Right ventricle myocardium inferior (tissue), 1 donor: ENCODE measurements at regions not wholly inside any gene's neighbourhood (a gene's known extent, or its start where the extent isn't known, plus 50 kb on each side); places are given as distances from the start of the nearest gene placed in this dataset.

Experiments
- ATAC-seq: fragments of 200-7000 bp; cut with Tn5 transposase; one replicate; pipeline ENCODE4 v1.9.1; 2020; ENCODE audit warnings: mild to moderate bottlenecking, moderate library complexity
- DNase-seq: peaks from one replicate; pipeline ENCODE4 v3.0.0; 2021; ENCODE audit errors: missing footprints
- intact Hi-C: fragments of 100-400 bp; cut with DNase I; formaldehyde crosslinking; loops from one replicate; pipeline ENCODE4 v1.11.0; 2022
- donor health status: DM: no; HTN: yes; CAD: no; lungs with severe emphysema.

DNA sequence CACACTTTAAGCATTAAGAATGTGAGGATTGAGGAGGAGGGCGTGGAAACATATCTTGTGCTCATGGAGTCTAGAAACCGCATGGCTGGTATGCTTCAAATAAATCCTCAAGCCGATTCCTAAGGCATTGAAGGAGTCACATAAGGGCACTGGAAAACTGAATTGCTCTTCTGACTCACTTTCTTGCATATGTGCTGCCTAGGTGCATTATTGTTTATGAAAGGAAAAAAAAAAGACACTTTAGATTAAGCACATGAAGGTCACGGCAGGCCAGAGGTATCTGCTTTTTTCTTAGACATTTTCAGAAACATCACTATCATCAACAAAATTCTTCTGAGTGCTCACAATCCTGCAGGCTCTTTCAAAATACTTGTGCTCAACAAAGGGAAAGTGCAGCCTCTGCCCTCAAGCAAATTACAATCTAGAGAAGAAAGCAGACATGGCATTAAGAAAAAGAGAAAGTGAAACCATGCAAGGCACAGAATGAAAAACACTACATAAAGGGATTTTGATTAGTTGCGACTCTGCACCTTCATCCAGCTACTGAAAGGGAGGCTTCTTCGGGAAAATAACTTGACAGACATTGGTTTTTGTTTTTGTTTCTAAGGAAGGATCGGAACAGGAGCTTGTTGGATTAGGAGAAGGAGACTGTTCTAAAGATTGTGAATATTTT, 2117.6 kb downstream of the MAT2B start:
- intact Hi-C loops = no loop called here
- DNase-seq = no peak
- no peak for ATAC-seq

DNA sequence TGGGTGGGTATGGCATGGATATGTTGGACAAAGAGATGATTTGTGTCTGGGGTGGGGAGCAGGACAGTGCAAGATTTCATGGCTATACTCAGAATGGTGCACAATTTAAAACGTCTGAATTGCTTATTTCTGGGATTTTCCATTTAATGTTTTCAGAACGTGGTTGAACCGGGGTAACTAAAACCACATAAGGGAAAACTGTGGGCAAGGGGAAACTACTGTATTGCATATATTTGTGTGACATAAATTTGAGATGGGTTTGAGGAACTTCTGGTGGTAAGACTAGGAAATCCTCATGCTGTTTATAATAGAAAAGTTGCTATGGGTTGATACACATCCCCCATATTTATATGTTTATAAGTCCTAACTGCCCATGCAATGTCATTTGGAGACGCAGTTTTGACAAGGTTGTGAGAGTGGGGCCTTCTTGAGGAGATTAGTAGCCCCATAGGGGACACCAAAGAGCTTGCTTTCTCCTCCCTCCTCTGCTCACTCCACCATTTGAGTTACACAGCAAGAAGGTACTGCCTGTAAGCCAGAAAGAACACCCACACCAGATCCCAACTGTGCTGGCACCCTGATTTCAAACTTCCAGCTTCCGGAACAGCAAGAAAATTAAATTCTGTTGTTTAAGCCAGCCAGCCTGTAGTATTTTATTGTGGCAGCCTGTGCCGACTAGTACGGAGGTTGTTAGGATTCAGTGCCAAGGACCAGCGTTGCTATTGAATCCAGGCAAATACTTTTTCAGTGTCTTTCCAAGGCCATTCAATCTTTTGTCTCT, 2118.9 kb downstream of the MAT2B start:
- intact Hi-C loops = no loop called here
- ATAC-seq (no peak), DNase-seq (no peak)

DNA sequence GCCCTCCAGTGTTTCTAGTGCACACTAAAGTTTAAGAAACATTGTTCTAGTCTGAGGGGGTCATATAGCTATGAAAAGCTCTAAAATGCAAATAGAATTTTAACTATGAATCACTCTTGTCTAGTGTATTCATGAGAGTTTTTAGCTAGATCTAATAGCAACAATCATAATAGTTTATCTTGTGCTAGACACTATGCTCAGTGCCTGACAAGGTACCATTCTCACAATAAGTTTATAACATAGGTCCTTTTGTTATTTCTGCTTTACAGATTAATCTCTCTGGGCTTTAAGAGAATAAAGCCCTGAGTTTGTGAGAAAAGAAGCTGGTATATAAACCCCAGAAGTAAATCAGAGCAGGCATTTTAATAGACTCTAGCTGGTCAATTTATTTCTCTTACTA, 2120.7 kb downstream of the MAT2B start:
- intact Hi-C loops = no loop called here
- DNase-seq (no peak), ATAC-seq (no peak)

DNA sequence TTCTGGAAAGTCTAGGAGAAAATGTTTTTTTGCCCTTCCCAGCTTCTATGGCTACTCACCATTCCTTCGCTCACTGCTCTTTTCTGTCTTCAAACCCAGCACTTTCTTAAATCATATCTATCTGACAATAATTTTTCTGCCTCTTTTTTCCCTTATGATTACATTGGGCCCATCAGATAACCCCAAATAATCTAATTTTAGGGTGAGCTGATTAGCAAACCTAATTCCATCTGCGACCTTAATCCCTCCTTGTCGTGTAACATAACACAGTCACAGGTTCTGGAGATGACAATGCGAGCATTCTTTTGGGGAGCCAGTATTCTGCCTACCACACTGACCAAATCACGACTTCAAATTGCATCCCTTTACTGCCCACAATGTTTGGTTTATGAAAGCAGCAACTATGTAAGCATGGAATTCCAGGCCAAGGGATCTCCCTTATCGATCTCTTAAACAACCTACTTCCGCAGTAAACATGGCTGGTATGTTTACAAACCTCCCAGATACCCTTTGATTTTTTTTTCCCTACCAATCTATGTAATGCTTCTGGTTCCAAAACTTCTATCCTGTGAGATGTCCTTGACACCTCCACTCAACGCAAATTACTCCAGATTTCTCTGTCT, 2122.2 kb downstream of the MAT2B start:
- intact Hi-C loops = no loop called here
- ATAC-seq = no peak
- DNase-seq = no peak

DNA sequence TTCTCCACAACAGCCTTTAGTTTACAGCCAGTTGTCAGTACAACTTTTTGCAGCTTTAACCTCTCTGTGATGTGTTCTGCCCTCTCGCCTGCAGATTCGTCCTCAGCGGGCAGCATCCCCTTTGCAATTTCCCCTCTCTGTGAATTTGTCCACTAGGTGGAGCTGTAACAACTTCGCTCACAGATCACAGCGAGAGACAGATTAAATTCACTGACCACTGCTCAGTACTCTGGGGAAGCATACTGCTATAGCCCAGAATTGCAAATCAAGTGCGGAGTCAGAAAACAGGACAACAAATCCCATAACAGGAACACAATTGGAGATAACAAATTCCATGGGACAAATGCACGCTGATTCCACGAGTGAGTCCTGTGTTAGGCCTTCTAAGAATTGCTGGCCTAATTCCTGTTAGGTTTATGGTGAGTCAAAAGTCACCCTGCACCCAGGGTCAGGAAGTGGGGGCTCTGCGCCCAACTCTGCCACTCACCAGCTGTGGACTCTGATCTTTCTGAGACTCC, 2124.9 kb downstream of the MAT2B start:
- peak; percentile 68 for ATAC-seq
- intact Hi-C loops = no loop called here
- DNase-seq = no peak

DNA sequence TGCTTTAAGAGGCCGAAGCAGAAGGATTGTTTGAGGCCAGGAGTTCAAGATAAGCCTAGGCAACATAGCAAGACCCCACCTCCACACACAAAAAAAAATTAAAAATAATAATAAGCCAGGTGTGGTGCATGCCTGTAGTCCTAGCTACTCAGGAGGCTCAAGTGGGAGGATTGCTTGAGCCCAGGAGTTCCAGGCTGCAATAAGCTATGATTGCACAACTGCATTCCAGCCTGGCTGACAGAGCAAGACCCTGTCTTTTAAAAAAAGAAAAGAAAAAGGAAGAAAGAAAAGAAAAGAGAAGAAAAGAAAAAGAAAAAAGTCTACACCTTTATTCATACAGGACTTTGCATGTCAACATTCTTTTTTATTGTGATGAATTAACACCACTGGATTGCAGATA, 2125.8 kb downstream of the MAT2B start:
- DNase-seq (no peak), ATAC-seq (no peak)
- intact Hi-C loops = no loop called here

DNA sequence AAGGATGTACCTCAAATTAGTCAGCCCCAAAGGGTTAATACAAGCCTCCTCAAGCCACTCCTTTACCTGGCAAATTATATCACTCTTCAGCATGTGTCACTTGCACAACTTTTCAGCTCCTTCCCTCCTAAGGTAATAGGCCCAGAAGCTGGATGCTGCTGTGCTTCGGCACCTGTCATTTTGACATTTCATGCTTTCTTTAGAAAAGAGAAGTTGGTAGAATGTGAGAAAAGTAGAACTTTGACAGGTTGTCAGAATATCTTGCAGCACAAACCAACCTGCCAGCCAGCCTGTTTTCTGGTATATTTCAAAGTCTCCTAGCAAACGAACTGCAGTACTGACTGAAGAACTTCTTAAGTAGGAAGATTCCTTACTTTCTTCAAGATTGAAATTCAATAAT, 2136.9 kb downstream of the MAT2B start:
- DNase-seq = no peak
- no peak for ATAC-seq
- intact Hi-C loops = no loop called here

DNA sequence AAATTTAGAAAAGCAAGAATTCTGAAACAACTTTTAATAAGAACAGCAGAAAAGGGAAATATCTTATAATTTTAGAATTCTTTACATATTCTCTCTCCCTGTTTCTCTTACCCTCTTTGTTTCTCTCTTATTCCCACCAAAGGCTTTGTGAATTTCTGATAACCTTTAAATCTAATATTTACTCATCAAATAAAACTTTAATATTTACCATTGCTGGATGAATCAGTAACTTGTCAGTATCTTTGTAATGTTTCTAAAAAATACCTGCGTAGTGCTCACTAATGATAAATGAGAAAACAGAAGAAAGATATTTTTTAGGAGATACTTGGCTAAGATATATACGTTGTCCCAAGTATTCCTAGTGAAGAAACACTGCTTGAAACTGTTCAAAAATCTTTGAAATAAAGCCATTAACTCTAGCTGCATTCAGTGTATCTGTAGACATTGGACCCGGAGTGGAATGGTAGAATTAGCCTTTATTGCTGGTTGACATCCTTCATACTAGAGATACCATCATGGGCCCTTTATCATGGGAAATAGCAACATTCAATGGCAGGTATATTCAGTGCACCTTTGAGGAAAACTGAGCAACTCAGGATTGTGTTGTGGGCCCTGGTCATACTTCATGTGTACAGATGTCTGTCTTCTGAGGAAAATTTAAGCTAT, 2160.4 kb downstream of the MAT2B start:
- intact Hi-C loops = no loop called here
- ATAC-seq = no peak
- DNase-seq = no peak

DNA sequence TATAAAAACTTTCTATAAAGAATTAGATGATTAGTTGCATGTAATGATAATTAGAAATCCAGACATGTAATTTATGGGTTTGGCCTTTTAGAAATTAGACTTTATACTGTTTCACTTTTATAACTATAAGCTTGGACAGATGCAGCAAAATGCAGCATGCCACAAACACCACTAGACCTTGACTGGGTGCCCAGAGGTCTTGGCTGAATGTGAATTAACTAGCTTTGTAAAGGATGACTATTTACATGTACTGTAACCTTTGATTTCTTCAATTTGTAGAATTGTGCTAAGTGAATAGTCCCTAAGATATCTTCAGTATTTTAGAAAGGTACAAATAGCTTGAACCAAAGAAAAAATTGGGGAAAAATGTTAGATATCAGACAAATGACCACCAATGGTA, 2168.1 kb downstream of the MAT2B start:
- DNase-seq = no peak
- ATAC-seq = no peak

DNA sequence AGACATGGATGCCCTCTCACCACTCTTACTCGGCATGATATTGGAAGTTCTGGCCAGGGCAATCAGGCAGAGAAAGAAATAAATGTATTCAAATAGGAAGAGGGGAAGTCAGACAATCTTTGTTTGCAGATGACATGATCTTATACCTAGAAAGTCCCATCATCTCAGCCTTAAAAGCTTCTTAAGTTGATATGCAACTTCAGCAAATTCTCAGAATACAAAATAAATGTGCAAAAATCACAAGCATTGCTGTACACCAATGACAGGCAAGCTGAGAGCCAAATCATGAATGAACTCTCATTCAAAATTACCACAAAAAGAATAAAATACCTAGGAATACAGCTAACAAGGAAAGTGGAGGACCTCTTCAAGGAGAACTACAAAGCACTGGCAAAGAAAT, 2190.4 kb downstream of the MAT2B start:
- intact Hi-C loops = no loop called here
- ATAC-seq (no peak), DNase-seq (no peak)

More for the DNA sequence above, 2168.1 kb downstream of the MAT2B start:
- intact Hi-C loops = no loop called here

DNA sequence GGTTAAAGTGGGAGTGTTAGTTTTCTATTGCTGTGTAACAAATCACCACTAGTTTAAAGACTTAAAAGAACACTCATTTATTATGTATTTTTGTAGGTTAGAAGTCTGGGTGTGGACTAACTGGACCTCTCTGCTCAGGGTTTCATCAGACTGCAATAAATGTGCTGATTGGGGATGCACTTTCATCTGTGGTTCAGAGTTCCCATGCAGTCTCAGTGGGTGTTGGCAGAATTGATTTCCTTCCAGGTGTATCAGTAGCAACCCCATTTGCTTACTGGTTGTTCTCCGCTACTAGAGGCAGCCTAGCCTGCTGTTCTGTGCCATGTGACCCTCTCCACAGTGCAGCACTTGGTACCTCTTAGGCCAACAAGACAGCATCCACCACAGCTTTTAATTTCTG, 2200.5 kb downstream of the MAT2B start:
- intact Hi-C loops = no loop called here
- DNase-seq (no peak), ATAC-seq (no peak)

DNA sequence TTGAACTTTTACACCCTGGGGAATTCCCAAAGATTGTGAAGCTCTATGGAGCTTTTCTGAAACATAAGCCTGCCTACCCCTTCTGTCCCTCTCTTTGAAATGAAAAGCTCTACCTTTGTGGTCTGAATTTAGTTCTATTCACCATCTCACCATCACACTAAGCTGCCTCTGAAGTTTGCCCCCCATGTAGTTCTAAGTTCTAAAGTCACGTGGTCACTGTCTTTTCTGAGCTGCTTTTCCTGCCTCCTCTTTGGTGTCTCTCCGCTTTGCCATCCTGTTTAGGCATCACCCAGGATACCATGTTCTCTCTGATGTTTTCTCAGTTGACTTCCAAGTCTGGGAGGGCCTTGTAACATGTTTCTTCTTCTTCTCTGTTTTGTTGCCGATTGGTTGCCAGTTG, 2206.6 kb downstream of the MAT2B start:
- ATAC-seq = no peak
- no peak for DNase-seq
- intact Hi-C loops = no loop called here

DNA sequence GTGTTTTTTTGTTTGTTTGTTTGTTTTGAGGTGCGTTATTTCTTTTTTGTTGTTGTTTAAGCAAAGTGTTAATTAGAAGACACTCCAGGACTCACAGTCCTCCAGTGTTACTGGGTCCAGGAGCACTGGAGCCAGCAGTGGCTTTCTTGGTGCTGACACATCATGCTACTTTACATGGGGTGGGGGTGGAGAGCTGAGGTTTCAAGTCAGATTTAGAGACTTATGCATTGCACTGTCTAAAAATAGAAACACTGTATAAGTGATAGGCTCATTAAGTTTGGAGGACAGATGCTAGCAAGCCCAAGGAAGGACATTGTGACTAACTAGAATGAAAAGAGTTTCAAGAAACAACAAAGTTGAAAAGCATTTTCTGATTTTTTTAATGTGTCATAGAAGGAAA, 2209.2 kb downstream of the MAT2B start:
- DNase-seq = no peak
- intact Hi-C loops = no loop called here
- no peak for ATAC-seq

DNA sequence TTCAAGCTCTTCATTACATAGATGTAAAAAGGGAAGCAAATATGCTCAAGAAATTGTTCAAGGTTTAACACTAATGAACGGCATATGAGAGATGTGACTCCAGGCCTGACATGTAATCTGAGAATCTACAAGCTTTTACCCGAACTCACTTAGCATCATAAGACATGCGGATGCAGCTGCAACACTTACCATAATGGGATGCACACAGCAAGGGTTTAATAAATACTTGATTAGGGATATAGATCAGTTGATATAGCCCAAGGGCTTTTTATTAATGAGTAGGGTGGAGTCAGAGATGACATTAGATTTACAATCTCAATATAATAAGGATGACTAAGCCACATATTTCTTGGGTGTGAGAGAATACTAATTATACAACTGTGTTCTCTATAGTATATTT, 2215.5 kb downstream of the MAT2B start:
- intact Hi-C loops = no loop called here

DNA sequence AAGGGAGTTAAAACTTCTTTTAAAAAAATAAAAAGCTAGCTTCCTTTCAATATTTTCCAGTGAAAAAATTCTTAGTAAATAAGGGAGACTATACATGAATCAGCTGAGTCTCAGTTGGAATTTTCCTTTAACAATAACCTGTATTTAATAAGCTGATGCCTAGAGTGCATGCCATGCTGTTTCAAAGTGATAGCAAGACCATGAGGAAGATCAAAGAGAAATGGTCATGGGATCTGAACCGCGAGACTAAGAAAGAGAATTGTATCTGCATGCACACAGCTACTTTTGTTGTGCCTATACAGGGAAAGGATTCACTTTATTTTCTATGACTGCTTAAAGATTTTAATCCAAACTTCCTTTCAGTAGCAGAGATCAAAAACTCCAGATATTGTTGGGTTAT, 2217.0 kb downstream of the MAT2B start:
- no peak for DNase-seq
- intact Hi-C loops = no loop called here

More for the DNA sequence above, 2215.5 kb downstream of the MAT2B start:
- no peak for DNase-seq
- ATAC-seq = no peak

DNA sequence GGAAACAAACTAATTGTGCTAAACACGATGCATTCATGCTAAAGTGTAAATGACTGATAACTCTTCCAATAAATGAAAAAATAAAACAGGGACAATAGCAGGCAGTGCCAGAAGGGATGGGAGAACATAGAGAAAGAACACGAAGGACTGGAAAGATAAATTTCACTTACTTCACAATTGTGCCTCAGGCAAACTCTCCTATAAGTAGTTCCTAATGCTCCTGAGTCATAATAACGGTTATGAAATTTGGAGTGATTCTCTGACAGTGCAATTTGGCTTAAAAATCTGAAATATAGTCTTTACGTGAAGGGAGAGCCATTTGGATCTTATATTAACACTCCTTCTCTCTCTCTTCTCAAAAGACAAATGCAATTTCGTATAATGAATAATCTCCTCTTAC, 2218.5 kb downstream of the MAT2B start:
- intact Hi-C loops = no loop called here
- ATAC-seq (no peak), DNase-seq (no peak)

More for the DNA sequence above, 2217.0 kb downstream of the MAT2B start:
- no peak for ATAC-seq

DNA sequence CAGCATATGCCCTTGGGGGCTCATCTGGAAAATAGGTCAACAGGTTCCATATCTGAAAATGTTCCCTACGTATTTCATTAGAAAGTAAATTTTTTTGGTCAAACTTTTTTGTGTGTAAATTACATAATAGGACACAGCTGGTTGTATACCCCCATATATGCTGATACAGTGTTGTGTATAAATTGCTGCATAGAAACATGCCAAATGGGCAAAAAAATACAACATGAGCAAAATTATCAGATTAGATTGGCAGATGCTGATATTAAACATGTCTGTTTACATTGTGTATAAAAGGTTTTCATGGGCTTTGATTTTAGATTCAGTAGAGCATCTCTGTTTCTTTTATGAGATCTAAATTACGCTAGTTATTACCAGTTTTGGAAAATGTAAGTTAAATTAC, 2223.0 kb downstream of the MAT2B start:
- no peak for DNase-seq
- intact Hi-C loops = no loop called here
- no peak for ATAC-seq

DNA sequence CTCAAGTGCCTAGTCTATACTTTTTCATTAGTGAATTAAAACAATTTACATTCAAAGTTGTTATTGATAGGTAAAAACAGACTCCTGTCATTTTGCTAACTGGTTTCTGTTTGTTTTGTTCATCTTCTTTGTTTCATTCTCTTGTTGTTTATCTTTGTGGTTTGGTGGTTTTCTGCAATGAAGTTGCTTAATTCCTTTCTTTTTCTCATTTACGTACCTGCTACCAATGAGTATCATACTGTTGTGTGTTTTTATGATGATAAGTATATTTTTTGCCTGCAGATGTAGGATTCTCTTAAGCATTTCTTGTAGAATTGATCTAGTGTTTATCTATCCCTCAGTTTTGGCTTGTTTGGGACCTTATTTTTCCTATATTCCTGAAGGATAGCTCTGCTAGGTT, 2230.0 kb downstream of the MAT2B start:
- ATAC-seq = no peak
- DNase-seq = no peak
- intact Hi-C loops = no loop called here

DNA sequence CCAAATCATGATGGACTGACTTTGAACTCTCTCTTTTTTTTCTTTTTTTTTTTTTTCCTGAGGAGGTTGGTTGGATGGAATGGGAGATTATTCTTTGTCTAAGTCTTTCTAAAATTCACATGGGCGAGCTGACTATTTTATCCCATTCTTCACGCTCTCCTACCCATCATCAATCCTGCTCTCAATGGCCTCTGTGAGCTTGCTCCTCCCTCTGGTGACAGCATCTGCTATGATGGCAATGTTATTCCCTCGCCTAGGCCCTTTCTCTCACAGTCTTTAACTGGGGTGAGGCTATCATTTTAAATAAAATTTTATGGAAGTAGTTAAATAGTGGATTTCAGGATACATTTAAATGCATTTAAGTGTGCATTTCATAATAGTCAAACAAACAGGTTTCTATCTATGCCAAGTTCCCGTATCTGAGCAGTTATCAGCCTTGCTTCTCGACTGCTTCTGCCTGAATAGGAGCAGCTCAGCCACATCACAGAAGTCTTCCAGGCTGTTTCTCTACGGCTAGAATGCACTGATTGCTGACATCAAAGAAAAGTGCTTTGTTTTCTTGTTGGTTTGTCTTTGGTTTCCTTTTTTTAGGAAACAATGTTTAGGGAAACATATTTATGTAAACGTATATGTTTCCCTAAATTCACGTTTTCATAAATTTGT, 2233.8 kb downstream of the MAT2B start:
- intact Hi-C loops = no loop called here
- no peak for ATAC-seq
- DNase-seq = no peak
